ENCODE measurements at regions not wholly inside any gene's neighbourhood (a gene's known extent, or its start where the extent isn't known, plus 50 kb on each side); places are given as distances from the start of the nearest gene placed in this dataset.

DNA sequence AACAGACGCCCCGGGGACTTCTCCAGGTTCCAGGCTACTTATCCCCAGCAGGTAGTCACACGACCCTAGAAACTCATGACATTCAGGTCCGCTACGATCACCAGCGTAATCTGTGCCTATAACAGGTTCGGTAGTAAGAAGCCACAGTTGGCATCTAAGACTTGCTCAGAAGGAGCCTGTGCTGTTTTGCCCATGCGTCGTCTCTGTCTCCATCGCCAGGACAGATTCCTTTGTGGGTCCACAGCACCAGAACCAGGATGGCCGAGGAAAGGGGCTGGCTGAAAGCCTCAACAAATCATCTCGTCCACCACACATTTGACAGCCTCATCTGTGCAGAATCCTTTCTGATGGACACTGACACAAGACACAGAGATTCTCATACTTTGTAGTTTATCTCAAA lies 319.5 kb upstream of the AGA start:
- TF ChIP-seq, protein P1, sequence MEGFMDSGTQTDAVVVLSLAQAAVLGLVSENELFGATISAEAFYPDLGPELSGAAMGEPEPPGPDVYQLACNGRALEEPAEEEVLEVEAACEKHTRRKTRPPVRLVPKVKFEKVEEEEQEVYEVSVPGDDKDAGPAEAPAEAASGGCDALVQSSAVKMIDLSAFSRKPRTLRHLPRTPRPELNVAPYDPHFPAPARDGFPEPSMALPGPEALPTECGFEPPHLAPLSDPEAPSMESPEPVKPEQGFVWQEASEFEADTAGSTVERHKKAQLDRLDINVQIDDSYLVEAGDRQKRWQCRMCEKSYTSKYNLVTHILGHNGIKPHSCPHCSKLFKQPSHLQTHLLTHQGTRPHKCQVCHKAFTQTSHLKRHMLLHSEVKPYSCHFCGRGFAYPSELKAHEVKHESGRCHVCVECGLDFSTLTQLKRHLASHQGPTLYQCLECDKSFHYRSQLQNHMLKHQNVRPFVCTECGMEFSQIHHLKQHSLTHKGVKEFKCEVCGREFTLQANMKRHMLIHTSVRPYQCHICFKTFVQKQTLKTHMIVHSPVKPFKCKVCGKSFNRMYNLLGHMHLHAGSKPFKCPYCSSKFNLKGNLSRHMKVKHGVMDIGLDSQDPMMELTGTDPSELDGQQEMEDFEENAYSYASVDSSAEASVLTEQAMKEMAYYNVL (CRISPR knock-in tag; IDR thresholded peaks at IDR 0.05; ENCODE audit: borderline replicate concordance), result no peak
- TF ChIP-seq, protein P2, sequence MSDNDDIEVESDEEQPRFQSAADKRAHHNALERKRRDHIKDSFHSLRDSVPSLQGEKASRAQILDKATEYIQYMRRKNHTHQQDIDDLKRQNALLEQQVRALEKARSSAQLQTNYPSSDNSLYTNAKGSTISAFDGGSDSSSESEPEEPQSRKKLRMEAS (IDR thresholded peaks at IDR 0.05), result no peak
- TF ChIP-seq ETV6 (CRISPR knock-in tag; conservative IDR thresholded peaks at IDR 0.05) (no peak), MTA3 (CRISPR knock-in tag; IDR thresholded peaks at IDR 0.05) (no peak), MIER3 (CRISPR knock-in tag; IDR thresholded peaks at IDR 0.05; ENCODE audit: borderline replicate concordance) (no peak), SP1 (IDR thresholded peaks at IDR 0.05) (no peak), SP1 (CRISPR knock-in tag; IDR thresholded peaks at IDR 0.05) (no peak), ZNF274 (CRISPR knock-in tag; IDR thresholded peaks at IDR 0.05) (no peak), MEIS2 (CRISPR knock-in tag; IDR thresholded peaks at IDR 0.05) (no peak), SMC3 (IDR thresholded peaks at IDR 0.05; ENCODE audit: low read length) (no peak), KAT2B (IDR thresholded peaks at IDR 0.05; ENCODE audit: borderline replicate concordance, low read depth, low read length) (no peak), JUN (CRISPR knock-in tag; IDR thresholded peaks at IDR 0.05) (no peak)
- TF ChIP-seq, protein P3, sequence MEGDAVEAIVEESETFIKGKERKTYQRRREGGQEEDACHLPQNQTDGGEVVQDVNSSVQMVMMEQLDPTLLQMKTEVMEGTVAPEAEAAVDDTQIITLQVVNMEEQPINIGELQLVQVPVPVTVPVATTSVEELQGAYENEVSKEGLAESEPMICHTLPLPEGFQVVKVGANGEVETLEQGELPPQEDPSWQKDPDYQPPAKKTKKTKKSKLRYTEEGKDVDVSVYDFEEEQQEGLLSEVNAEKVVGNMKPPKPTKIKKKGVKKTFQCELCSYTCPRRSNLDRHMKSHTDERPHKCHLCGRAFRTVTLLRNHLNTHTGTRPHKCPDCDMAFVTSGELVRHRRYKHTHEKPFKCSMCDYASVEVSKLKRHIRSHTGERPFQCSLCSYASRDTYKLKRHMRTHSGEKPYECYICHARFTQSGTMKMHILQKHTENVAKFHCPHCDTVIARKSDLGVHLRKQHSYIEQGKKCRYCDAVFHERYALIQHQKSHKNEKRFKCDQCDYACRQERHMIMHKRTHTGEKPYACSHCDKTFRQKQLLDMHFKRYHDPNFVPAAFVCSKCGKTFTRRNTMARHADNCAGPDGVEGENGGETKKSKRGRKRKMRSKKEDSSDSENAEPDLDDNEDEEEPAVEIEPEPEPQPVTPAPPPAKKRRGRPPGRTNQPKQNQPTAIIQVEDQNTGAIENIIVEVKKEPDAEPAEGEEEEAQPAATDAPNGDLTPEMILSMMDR (CRISPR knock-in tag; IDR thresholded peaks at IDR 0.05), result no peak

Data from HepG2 (cell line).